ENCODE measurements at regions not wholly inside any gene's neighbourhood (a gene's known extent, or its start where the extent isn't known, plus 50 kb on each side); places are given as distances from the start of the nearest gene placed in this dataset.

- H3K4me3 ChIP-seq (ENCODE audit: low read depth, low read length): no peak overlapping the region
- no peak for DNase-seq (ENCODE audit: low read depth)
- no peak for TF ChIP-seq CTCF (IDR thresholded peaks at IDR 0.05; ENCODE audit: insufficient read depth, low read depth, low read length)
Observed at GRCh38 chrX:69070949-69071650, 94.2 kb downstream of the PJA1 start.

GRCh38 chrX:69069876-69070275 lies 95.4 kb downstream of the PJA1 start:
- no peak for DNase-seq (ENCODE audit: low read depth)
- no peak for TF ChIP-seq CTCF (IDR thresholded peaks at IDR 0.05; ENCODE audit: insufficient read depth, low read depth, low read length)
- no peak overlapping the region for H3K4me3 ChIP-seq (ENCODE audit: low read depth, low read length)

- no peak overlapping the region for H3K4me3 ChIP-seq (ENCODE audit: low read depth, low read length)
- TF ChIP-seq CTCF (IDR thresholded peaks at IDR 0.05; ENCODE audit: insufficient read depth, low read depth, low read length): no peak
- no peak for DNase-seq (ENCODE audit: low read depth)
Observed at GRCh38 chrX:69069086-69069445, 96.2 kb downstream of the PJA1 start.

- no peak for TF ChIP-seq CTCF (IDR thresholded peaks at IDR 0.05; ENCODE audit: insufficient read depth, low read depth, low read length)
- H3K4me3 ChIP-seq (ENCODE audit: low read depth, low read length): no peak overlapping the region
- DNase-seq (ENCODE audit: low read depth): no peak
Observed at GRCh38 chrX:69068301-69069085, 96.8 kb downstream of the PJA1 start.

GRCh38 chrX:69067841-69068240 lies 97.4 kb downstream of the PJA1 start:
- TF ChIP-seq CTCF (IDR thresholded peaks at IDR 0.05; ENCODE audit: insufficient read depth, low read depth, low read length): no peak
- no peak overlapping the region for H3K4me3 ChIP-seq (ENCODE audit: low read depth, low read length)
- DNase-seq (ENCODE audit: low read depth): no peak

- no peak overlapping the region for H3K4me3 ChIP-seq (ENCODE audit: low read depth, low read length)
- DNase-seq (ENCODE audit: low read depth): peak; percentile 11
- no peak for TF ChIP-seq CTCF (IDR thresholded peaks at IDR 0.05; ENCODE audit: insufficient read depth, low read depth, low read length)
Observed at GRCh38 chrX:69066966-69067525, 98.2 kb downstream of the PJA1 start.

Data from fibroblast of villous mesenchyme (primary cell).